NCI-H82 treated with DMSO at 0.1 percent for 48 hours (cell line): ENCODE measurements at regions not wholly inside any gene's neighbourhood (a gene's known extent, or its start where the extent isn't known, plus 50 kb on each side); places are given as distances from the start of the nearest gene placed in this dataset.
A peak's percentile ranks its signal among the peaks of the same experiment; 100 is the strongest.
"Not testable (repeated sequence)": the region's sequence is repeated elsewhere in the genome, so short reads cannot be mapped to it uniquely, and the experiment has no call there.

Source experiments
- DNase-seq: peaks from one replicate; lab custom pipeline; 2025; ENCODE audit not compliant: unreplicated experiment; lab: John Stamatoyannopoulos, UW

DNA sequence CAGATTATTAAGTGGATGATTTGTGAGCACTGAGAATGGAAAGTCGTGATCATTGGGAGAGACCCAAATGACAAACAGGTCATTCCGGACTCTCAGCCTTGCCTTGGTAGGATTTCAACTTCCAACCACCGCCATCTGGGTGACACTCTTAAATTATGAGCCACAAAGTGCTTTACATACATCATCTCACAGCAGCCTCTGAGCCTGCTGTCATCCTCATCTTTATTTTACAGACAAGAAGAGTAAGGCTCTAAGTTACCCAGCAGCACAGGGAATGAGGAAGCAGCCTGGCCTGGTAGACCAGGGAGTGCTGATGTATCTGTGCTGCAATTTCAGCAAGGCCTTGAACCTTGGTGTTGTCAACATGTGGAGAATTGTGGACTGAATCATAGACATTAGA is 105.8 kb upstream of the TRIM2 start:
- no peak for DNase-seq

DNA sequence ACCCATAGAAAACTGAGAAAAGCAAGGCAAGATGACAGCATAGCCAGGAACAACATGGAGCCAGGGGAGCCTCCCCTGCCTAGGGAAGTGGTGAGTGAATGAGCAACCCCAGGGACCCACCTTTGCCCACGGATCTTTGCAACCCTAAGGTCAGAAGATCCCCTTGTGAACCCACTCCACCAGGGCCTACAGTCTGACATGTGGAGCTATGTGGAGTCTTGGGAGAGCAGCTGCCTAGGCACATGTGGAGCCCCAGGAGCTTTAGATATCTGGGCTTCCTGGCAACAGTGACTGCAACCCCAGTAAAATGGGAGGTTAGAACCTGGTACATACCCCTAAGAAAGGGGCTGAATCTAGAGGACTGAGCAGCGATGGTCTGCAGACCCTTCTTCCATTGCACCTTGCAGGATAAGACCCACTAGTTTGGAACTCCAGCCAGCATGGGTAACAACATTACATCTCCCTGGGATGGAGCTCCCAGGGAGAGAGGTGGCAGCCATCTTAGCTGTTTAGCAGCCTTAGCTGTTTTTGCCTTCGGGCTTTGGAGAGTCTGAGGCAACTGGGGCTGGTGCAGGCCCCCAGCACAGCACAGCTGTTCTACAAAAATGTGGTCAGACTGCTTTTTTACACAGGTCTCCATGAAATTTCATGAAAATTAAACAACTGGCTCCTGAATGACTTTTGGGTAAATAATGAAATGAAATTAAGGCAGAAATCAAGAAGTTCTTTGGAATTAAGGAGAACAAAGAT is 104.7 kb upstream of the TRIM2 start:
- no peak for DNase-seq

DNA sequence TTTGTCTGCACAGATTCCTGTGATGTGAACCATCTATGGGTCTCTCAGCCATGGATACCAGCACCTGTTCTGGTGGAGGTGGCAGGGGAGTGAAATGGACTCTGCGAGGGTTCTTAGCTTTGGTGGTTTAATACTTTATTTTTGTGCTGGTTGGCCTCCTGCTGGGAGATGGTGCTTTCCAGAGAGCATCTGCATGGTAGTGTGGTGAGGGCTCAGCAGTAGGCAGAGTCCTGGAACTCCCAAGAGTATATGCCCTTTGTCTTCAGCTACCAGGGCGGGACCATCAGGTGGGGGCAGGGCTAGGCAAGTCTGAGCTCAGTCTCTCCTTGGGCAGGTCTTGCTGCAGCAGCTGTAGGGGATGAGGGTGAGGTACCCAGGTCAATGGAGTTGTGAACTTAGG is 97.5 kb upstream of the TRIM2 start:
- DNase-seq = not testable (repeated sequence)

DNA sequence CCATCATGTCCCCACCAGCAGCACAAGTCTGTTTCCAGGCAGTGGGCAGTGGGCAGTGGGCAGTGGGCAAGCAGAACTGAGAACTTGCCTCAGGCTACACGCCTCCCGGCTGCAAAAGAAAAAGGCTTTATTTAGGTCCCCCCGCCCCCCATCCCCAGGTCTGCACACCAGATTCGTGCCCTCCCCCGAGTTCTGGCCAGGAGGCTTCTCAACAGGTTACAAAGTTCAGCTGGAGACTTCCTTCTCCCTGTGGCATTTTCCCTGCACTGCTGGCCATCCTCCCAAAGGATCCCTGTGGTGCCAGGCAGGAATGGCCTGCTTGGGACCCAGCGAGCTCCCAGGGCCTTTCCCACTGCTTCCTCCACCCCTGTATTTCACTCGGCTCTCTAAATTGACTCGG is 97.0 kb upstream of the TRIM2 start:
- no peak for DNase-seq

DNA sequence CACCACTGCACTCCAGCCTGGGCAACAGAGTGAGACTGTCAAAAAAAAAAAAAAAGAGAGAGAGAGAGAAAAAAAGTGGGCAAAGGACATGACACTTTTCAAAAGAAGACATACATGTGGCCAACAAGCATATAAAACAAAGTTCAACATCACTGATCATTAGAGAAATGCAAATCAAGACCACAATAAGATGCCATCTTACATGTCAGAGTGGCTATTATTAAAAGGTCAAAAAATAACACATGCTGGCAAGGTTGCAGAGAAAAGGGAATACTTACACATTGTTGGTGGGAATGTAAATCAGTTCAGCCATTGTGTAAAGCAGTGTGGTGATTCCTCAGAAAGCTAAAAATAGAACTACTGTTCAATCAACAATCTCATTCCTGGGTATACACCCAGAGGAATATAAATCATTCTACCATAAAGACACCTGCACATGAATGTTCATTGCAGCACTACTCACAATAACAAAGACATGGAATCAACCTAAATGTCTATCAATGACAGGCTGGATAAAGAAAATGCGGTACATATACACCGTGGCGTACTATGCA is 94.9 kb upstream of the TRIM2 start:
- no peak for DNase-seq

DNA sequence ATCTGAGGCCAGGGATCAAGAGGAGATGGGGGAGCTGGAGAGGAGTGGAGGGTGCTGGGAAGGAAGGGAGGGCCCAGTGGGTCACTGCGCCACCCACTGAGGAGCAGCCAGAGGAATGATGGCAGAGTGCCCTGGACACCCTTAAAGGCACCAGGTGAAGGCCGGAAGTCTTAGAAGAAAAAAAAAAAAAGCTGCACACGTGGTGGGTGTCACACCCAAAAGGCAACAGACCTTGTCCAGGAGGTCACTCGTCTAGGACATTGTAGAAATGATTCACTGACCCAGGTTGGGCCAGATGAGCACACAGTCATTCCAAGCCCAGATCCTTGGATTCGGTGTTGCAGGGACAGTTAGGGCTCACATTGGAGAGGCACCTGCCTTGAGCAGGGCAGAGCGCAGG is 93.5 kb upstream of the TRIM2 start:
- DNase-seq = no peak

DNA sequence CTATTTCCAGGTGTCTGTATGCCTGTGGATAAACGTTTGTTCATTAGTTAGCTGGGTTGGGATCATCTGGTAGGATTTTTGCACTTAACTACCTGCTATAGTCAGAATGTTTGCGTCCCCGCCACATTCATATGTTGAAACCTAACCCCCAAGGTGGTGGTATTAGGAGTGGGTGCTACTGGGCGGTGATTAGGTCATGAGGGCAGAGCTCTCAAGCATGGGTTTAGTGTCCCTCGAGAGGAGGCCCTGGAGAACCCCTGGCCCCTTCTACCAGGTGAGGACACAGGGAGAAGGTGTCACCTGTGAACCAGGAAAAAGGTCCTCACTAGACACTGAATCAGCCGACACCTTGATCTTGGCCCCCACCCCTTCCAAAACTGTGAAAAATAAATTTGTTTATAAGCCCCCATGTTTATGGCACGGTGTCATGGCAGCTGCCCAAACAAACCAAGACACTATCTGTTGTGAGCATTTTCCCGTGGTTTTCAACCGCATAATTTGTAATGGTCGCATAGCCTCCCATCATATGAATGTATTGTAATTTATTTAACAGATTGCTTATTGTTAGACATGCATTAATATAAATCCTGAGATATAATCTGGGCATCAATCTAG is 92.7 kb upstream of the TRIM2 start:
- DNase-seq = no peak

DNA sequence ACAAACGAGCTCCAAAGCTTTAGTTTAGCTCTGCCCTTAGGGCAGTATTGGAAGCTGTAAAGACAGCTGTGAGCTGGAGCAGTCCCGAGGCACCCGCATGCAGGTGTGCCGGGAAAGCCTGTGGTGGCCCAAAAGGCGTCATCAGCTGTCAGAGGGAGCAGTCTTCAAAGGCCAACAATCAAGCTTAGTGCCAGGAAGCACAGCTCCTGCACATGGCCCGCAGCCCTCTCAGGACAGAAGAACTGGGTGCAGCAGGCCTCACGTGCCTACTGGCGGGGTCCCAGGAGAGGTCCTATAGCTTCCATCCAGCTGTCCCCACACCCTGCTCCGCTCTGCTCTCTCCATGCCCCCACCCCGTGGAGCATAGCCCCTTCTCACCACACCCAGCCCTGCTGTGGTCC is 92.2 kb upstream of the TRIM2 start:
- DNase-seq = no peak

DNA sequence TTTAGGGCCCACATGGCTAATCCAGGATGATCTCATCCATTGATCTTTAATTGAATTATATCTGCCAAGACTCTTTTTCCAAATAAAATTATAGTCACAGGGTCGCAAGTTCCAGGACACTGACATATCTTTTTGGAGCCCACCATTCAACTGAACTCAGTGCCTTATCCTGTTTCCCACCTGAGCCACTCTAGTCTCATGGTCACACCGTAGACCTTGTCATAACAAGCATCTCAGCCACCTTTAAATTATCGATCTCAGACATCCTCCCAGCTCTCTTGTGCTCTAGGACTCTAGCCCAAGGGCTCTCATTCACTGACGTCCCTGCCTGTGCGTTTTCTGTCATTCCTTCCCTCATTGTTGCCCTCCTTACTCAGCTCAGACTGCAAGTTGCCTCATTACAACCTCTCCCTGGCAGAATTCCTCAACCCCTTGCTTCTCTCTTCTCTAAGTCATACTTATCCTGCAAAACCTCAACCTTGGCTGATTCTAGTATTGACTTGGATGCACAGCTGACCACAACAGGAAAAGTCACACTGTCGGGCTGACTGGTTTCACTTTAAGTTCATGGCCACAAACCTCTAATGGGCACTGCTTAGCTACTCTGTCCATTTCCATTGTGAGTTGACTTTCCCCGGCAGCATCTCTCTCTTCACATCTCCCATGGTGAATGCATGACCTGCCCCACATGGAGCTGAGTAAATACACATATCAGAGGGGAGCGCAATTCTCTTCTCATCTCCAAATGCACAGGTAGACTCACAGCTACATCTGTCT is 91.0 kb upstream of the TRIM2 start:
- DNase-seq = peak; percentile 79

DNA sequence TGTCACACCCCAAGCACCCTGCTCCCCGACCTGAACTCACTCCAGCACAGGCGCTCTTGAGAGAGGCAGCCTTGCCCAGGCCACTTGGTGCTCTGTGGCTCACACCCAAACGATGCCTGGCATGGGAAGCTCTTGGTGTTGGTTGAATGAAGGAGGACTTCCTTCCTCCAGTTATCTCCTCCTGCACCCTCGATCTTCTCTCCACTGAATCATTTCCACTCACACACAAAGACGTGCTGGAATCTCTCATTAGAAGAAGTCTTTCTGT is 90.5 kb upstream of the TRIM2 start:
- no peak for DNase-seq

DNA sequence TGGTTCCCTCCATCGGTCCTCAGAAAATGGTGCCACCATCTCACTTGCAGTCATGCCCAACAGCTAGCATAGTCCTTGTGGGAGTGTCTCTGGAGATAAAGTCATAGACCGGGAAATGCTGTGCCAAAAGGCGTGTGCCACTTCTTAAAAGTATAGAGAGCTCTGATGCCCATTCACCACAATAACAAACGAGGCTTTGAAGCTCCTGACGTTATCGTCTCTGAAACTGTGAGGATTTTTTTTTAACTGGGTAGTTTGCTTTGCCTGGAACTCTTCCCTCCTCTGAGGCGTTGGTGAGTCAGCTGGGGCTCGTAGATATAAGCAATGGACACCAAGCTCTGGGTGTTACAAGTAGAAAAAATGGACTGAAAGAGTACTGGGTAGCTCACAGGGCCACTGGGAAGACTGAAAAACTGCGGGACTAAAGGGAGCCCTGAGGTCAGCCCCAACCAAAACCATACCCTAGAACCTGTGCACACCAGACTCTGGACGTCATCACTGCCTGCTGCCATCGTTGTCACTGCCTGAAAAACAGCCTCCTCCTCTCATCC is 89.4 kb upstream of the TRIM2 start:
- no peak for DNase-seq

DNA sequence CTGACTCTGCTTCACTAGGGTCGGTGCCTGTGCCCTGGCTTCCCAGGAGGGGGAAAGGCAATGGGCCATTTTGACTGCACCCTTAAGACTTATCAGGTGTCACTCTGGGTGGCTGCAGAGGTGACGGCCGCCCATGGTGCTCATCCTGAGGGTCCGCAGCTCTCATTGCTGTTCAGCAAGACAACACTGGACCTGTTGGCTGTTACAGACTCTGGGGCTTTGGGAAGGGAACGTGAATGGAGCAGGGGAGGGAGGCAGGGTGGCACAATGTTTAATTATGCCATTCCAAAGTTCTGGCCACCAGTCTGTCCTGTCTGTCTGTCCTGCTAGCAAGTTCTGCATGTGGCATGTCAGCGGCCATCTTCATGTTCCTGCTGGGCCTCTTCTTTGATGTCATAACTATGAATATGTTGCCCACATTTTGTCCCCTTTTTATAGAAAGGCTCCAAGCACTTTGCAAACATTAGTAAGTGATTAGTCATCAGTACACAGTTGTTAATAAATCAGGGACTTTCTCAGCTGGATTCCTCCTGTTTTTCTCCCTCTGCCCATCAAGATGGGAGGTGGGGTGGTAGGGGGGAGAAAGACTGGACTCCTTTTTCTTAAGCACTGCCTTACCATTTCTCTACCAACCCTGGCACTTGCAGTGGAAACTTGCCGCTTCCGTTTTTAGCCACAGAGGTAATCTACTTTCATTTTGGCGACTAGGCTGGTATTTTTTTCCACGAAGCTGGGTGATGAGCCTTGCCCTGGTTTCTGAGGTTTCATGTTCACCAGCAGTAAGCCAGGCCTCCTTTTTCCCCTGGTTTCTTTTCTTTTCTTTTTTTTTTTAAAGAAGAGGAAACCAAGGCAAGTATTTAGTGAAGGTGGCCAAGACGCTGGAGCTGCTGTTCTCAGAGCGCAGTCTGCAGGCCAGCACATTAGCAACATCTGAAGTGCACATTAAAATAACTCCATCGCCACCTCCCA is 88.6 kb upstream of the TRIM2 start:
- no peak for DNase-seq

DNA sequence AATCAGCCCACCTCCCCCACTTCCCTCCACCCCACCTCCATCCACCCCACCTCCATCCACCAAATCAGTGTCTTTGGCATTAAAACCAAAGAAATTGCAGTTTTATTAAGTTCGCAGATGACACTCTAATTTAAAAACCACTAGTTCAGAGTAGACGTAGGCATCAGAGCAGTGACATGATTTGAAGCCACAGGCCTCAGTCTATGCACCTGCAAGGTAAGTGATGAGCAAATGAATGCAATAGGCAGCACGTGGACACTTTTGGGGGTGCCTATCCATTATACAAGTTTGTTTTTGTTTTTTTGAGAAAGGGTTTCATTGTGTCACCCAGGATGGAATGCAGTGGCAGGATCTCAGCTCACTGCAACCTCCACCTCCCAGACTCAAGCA is 88.0 kb upstream of the TRIM2 start:
- no peak for DNase-seq

DNA sequence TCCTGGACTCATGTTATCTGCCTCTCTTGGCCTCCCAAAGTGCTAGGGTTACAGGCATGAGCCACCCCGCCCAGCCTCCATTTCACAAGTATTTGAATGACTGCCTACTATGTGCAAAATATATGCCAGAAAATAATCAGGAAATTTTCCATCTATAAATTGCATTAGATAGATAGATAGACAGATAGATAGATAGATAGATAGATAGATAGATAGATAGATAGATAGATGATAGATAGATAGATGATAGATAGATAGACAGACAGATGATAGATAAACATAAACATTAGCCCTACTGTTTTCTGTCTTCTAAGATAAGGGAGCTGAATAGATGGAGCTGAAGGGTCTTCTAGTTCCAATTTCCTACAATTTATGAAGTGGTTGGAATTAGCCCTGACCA is 87.4 kb upstream of the TRIM2 start:
- DNase-seq = no peak

DNA sequence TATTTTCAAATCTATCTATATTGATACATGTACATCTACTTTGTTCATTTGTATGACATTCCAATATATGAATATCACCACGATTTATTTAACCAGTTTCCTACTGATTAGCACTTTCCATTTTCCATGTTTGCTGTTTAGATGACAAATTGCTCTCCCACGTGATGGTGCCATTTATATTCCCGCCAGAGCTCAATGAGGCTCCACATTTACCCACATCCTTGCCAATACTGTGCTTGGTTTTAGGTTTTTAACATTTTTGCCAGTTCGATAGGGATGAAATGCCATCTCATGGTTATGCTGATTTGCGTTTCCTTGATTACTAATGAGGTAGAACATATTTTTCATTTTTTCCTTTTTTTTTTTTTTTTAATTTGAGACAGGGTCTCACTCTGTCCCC is 86.7 kb upstream of the TRIM2 start:
- DNase-seq = no peak

DNA sequence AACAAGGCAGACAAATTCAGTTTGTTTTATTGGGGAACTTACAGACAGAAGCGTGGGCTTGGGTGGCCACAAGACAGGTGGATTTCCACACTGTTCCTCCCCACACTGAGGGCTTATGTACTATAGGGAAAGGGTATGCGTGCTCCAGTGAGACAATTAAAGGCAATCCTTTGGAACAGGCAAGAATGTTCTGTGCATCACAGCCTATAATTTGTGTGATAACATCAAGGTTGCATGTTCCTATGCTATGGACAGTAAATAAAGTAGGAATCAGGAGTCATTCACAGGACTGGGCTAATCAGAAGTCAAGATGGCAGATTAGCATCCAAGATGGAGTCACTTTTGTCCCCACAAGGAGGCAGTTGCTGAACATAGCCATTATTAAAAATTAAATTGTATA is 84.6 kb upstream of the TRIM2 start:
- no peak for DNase-seq

DNA sequence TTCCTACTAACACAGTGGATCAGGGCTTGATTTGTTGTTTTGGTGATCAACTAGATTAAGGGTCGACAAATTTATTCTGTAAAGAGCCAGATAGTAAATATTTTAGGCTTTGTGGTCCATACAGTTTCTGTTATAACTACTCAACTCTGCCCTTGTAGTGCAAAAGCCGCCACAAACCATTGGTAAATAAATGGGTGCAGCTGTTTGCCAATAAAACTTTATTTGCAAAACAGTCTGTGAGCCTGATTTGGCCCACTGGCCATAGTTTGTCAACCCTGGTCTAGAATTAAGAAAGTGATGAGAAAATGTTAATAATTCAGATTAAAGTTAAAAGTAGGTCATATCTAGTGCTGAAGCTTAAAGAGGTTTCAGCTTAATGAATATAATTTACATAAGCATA is 84.0 kb upstream of the TRIM2 start:
- no peak for DNase-seq

DNA sequence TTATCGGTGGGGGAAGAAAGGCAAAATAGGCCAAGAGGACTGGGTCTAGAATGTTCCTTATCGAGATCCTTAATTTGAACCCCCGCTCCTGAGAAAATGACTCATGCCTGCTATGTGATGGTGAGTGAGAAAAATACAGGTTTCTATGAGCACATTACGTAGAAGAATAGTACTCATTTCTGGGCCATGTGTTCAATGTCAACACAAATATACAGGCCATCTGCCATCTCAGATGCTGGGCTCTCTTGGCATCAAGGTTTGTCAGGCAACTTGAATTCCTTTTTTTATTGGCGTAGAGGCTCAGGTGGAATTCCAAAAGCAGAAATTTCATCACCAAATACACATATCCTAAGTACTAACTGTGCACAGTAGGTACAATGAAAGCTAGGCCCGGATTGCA is 81.4 kb upstream of the TRIM2 start:
- DNase-seq = no peak

DNA sequence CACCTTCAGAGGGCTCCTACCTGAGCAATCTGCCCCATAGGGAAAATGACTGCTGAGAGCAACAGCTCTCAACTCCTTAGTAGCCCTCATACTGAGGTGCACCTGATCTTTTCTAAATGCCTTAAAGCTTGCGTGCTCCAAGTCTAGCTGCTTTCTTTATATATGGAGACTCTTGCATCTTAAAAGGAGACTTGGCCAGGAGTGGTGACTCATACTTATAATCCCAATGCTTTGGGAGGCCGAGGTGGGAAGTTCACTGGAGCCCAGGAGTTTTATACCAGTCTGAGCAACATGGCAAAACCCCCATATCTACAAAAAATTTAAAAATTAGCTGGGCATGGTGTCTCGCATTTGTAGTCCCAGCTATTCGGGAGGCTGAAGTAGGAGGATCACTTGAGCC is 78.1 kb upstream of the TRIM2 start:
- no peak for DNase-seq

DNA sequence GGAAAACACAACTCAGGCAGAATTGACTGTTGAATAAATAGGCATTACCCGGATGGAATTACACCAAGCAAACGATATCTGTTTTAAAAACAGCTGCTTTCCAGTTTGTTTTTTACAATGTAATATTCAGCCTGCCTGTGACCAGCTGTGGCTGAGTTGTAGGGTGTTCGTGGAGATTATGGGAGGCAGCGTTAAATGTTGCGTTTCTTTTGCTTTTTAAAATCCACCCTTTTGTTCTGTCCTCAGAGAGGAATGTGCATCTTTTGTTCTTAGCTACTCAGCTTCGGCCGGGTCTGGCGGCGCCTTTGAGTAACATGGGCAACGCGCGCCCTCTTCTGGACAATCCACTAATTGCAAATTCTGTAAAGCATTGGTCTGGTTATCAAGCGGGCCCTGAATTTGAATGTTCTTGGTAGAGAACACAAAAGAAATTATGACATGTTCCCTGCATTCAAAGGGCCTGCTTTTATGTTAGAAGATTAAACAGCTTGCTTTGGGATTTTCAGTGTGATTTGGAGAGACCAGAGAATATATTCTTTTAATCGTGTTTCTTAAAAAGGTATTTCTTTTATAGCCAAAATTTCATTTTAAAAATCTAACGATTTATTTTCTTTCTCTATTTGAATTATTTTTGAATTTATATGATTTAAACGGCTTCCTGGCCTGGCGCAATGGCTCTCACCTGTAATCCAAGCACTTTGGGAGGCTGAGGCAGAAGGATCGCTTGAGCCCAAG is 76.3 kb upstream of the TRIM2 start:
- DNase-seq = peak; percentile 46
